Thyroid gland (tissue), 4 donors: ENCODE measurements at regions not wholly inside any gene's neighbourhood (a gene's known extent, or its start where the extent isn't known, plus 50 kb on each side); places are given as distances from the start of the nearest gene placed in this dataset.
"Not testable (repeated sequence)": the region's sequence is repeated elsewhere in the genome, so short reads cannot be mapped to it uniquely, and the experiment has no call there.

Source experiments
- DNase-seq, 2 donors: peaks; one replicate each; pipeline ENCODE4 v3.0.0-alpha.2; 2019
- H3K27ac ChIP-seq, 3 donors: fragments of 200-600 bp; sonication (generic); 1 replicate in 2 of 3; 2 replicates in 1 of 3; pipeline ENCODE4 v1.5.1; 2016 to 2019; ENCODE audit warnings: mild to moderate bottlenecking in 1 of 3, moderate library complexity in 1 of 3
- H3K27me3 ChIP-seq: fragments of 200-600 bp; sonication (generic); one replicate; pipeline ENCODE4 v1.5.1; 2019
- H3K36me3 ChIP-seq, 2 donors: fragments of 200-600 bp; sonication (generic); one replicate each; pipeline ENCODE4 v1.5.1; 2016 to 2019
- H3K4me1 ChIP-seq, 2 donors: fragments of 200-600 bp; sonication (generic); one replicate each; pipeline ENCODE4 v1.5.1; 2017 to 2019
- H3K4me3 ChIP-seq, 3 donors: fragments of 200-600 bp; sonication (generic); replicated peaks in 1 of 3; 1 replicate in 2 of 3; 2 replicates in 1 of 3; pipeline ENCODE4 v1.5.1; 2016; ENCODE audit warnings: mild to moderate bottlenecking in 1 of 3
- H3K9me3 ChIP-seq: fragments of 200-600 bp; sonication (generic); one replicate; pipeline ENCODE4 v1.5.1; 2017
- POLR2A ChIP-seq, 2 donors: fragments of 450-650 bp; IDR thresholded peaks; one replicate each; pipeline ENCODE4 v1.6.1; 2017; ENCODE audit warnings: antibody characterized with exemption in 2 of 2, mild to moderate bottlenecking in 2 of 2, moderate library complexity in 1 of 2
- WGBS, 2 donors: methylation state at CpG; one replicate each; pipeline ENCODE4 v1.1.5; 2017; 5-methylcytosine and 5-hydroxymethylcytosine counted together
- intact Hi-C: fragments of 100-400 bp; cut with DNase I; formaldehyde crosslinking; loops from one replicate; pipeline ENCODE4 v1.15.1; 2023
- TF ChIP-seq, protein P1 (sequence below), 6 experiments: fragments of 200-600 bp in 3 of 6; fragments of 450-650 bp in 3 of 6; sonication (generic) in 3 of 6; IDR thresholded peaks; one replicate each; pipeline ENCODE4 v1.5.1; 2016 to 2019; ENCODE audit warnings: antibody characterized with exemption in 6 of 6, mild to moderate bottlenecking in 2 of 6, inconsistent platforms in 1 of 6, moderate library complexity in 1 of 6

GRCh38 chr3:25844891-25845290, 55.0 kb downstream of the OXSM start:
- H3K4me1 ChIP-seq, result no peaks in the 10 kb centered on the region
- H3K4me3 ChIP-seq, result no peak overlapping the region
- no peaks in the 10 kb centered on the region for H3K36me3 ChIP-seq
- no peak for TF ChIP-seq POLR2A (IDR thresholded peaks at IDR 0.05)
- TF ChIP-seq, protein P1, sequence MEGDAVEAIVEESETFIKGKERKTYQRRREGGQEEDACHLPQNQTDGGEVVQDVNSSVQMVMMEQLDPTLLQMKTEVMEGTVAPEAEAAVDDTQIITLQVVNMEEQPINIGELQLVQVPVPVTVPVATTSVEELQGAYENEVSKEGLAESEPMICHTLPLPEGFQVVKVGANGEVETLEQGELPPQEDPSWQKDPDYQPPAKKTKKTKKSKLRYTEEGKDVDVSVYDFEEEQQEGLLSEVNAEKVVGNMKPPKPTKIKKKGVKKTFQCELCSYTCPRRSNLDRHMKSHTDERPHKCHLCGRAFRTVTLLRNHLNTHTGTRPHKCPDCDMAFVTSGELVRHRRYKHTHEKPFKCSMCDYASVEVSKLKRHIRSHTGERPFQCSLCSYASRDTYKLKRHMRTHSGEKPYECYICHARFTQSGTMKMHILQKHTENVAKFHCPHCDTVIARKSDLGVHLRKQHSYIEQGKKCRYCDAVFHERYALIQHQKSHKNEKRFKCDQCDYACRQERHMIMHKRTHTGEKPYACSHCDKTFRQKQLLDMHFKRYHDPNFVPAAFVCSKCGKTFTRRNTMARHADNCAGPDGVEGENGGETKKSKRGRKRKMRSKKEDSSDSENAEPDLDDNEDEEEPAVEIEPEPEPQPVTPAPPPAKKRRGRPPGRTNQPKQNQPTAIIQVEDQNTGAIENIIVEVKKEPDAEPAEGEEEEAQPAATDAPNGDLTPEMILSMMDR (IDR thresholded peaks at IDR 0.05), result no peak
- intact Hi-C loops, result no loop called here
- H3K27ac ChIP-seq, result no peak overlapping the region
- H3K9me3 ChIP-seq, result no peaks in the 10 kb centered on the region
- H3K27me3 ChIP-seq, result no peaks in the 10 kb centered on the region
- DNase-seq, result no peak
- 47 to 65% methylated on average over 1 of the region's 1 CpG for WGBS, 2 donors

DNA sequence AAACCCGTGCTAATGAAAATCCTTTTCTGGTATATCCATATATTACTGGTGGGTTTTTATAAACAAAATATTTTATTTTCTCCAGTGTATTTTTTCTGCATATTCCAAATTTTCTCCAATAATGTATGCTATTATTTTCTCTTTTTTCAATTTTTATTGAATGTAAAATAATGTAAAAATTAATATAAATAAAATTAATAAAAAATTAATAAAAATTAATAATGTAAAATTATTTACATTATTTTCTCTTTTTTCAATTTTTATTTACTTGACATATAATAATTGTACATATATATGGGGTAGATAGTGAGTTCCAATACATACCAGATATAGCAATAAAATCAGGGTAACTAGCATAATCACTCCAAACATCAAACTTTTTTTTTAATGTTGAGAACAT, 56.4 kb downstream of the OXSM start:
- TF ChIP-seq, protein P1 (IDR thresholded peaks at IDR 0.05), result no peak
- TF ChIP-seq POLR2A (IDR thresholded peaks at IDR 0.05), result no peak
- DNase-seq, result no peak
- Histone ChIP-seq H3K4me3 (no peak overlapping the region), H3K36me3 (no peaks in the 10 kb centered on the region), H3K27ac (no peak overlapping the region), H3K27me3 (no peaks in the 10 kb centered on the region), H3K4me1 (no peaks in the 10 kb centered on the region), H3K9me3 (no peaks in the 10 kb centered on the region)
- intact Hi-C loops, result no loop called here
- 90 to 98% methylated on average over 1 of the region's 1 CpG for WGBS, 2 donors

DNA sequence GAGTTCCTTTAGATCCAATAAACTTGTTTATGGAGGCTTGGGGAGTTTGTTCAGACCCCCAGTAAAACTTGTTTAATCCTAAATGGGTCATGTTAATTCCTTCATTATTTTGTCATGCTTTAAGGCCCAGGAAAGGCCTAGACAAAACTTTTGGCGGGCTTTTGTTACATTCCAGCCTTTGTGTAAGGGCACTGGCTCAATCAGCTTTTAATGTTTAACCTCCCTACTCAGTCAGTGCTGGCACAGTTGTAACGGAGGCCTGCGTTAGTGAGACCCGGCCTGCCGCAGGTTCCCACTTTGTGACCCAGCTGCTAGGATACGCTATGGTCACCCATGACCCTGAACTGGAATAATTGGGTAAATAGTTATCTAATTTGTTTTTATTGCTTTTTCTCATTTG, 59.2 kb downstream of the OXSM start:
- H3K27me3 ChIP-seq, result no peaks in the 10 kb centered on the region
- H3K36me3 ChIP-seq, result no peaks in the 10 kb centered on the region
- H3K4me1 ChIP-seq, result peaks cover 0 to 1% of the 10 kb centered on the region in 2 donors
- intact Hi-C loops, result no loop called here
- no peak overlapping the region for H3K27ac ChIP-seq
- no peak for DNase-seq
- H3K9me3 ChIP-seq, result no peaks in the 10 kb centered on the region
- no peak overlapping the region for H3K4me3 ChIP-seq
- TF ChIP-seq POLR2A (IDR thresholded peaks at IDR 0.05), result no peak
- TF ChIP-seq, protein P1 (IDR thresholded peaks at IDR 0.05), result no peak
- 96 to 97% methylated on average over 6 of the region's 6 CpGs for WGBS, 2 donors

GRCh38 chr3:25849641-25850385, 59.9 kb downstream of the OXSM start:
- peaks cover 0 to 6% of the 10 kb centered on the region in 2 donors for H3K4me1 ChIP-seq
- no peaks in the 10 kb centered on the region for H3K9me3 ChIP-seq
- no peak for DNase-seq
- no peaks in the 10 kb centered on the region for H3K27me3 ChIP-seq
- no peak overlapping the region for H3K4me3 ChIP-seq
- TF ChIP-seq POLR2A (IDR thresholded peaks at IDR 0.05), result no peak
- TF ChIP-seq, protein P1 (IDR thresholded peaks at IDR 0.05), result no peak
- 95 to 98% methylated on average over 7 of the region's 7 CpGs for whole genome bisulfite sequencing, 2 donors
- no peaks in the 10 kb centered on the region for H3K36me3 ChIP-seq
- intact Hi-C loops, result no loop called here
- no peak overlapping the region for H3K27ac ChIP-seq

GRCh38 chr3:25851693-25852259, 61.9 kb downstream of the OXSM start:
- DNase-seq, H3K27me3 ChIP-seq, H3K27ac ChIP-seq, H3K36me3 ChIP-seq, H3K9me3 ChIP-seq, intact Hi-C loops, H3K4me3 ChIP-seq: not testable (repeated sequence)
- peaks cover 3 to 13% of the 10 kb centered on the region in 2 donors for H3K4me1 ChIP-seq
- WGBS, 2 donors, result 93 to 100% methylated on average over 3 to 4 of the region's 21 CpGs
